ENCODE measurements at regions not wholly inside any gene's neighbourhood (a gene's known extent, or its start where the extent isn't known, plus 50 kb on each side); places are given as distances from the start of the nearest gene placed in this dataset.

DNA sequence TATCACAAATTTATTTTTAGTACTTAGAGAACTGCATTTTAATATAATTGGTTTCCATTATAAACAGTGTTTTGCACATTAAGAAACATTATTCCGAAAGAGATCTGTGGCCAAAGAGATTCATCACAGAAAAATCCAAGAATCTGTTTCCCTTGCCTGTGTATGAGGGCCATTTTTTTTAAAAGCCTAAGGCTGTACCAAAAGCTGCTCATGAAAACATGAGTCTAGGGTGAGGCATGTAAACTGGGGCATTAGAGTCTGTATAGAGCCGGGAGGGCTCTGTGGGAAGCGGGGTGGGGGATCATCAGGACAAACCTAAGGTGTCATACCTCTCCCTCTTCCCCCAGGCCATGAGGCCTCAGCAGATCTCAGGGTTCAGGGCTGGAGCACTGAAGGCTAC is 223.8 kb downstream of the FBXO15 start:
- TF ChIP-seq, protein P1, sequence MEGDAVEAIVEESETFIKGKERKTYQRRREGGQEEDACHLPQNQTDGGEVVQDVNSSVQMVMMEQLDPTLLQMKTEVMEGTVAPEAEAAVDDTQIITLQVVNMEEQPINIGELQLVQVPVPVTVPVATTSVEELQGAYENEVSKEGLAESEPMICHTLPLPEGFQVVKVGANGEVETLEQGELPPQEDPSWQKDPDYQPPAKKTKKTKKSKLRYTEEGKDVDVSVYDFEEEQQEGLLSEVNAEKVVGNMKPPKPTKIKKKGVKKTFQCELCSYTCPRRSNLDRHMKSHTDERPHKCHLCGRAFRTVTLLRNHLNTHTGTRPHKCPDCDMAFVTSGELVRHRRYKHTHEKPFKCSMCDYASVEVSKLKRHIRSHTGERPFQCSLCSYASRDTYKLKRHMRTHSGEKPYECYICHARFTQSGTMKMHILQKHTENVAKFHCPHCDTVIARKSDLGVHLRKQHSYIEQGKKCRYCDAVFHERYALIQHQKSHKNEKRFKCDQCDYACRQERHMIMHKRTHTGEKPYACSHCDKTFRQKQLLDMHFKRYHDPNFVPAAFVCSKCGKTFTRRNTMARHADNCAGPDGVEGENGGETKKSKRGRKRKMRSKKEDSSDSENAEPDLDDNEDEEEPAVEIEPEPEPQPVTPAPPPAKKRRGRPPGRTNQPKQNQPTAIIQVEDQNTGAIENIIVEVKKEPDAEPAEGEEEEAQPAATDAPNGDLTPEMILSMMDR (conservative IDR thresholded peaks at IDR 0.05; ENCODE audit: low read depth, low read length) = no peak
- TF ChIP-seq EZH2 (IDR thresholded peaks at IDR 0.05; ENCODE audit: borderline replicate concordance, low read depth, low read length, poor library complexity, severe bottlenecking) = no peak
- H3K4me3 ChIP-seq (ENCODE audit: low read depth, low read length, poor library complexity, severe bottlenecking) = no peak overlapping the region
- no peaks in the 10 kb centered on the region for H3K27me3 ChIP-seq (replicated peaks; ENCODE audit: insufficient read depth, low read depth, low read length, poor library complexity)
- H3K4me1 ChIP-seq (ENCODE audit: insufficient read depth, low read length, poor library complexity, severe bottlenecking) = no peaks in the 10 kb centered on the region
- CTCF ChIA-PET = no interaction called here
- POLR2A ChIA-PET (ENCODE audit: low non-redundant PET) = no interaction called here
- no peaks in the 10 kb centered on the region for H3K36me3 ChIP-seq (ENCODE audit: insufficient read depth, low read length, poor library complexity, severe bottlenecking)
- H3K27ac ChIP-seq (ENCODE audit: low read depth, low read length, poor library complexity, severe bottlenecking) = no peak overlapping the region
- no peaks in the 10 kb centered on the region for H3K9me3 ChIP-seq (ENCODE audit: low read depth, low read length, poor library complexity, severe bottlenecking)
- intact Hi-C loops (cut with micrococcal nuclease; ENCODE audit: unreplicated experiment) = no loop called here
- BruUV-seq (replicated peaks) = no TSS peak
- DNase-seq (ENCODE audit: low spot score) = no peak

DNA sequence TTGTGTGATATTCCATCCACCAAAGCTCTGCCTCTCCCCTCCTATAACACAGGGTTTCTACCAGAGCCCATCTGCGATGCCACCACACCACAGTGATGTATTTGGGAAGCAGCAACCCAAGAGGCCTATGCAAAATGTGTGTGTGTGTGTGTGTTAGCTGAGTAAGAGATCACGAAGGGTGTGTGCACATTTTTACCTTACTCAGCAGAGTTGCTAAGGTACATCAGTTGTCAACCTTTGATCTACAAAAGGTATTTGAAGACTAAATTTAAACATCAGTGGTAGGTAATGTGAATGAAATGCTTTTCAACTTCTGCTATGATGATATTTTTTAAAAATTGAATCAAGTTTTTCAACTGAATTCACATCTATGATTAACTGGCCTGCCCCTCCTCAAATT is 227.6 kb downstream of the FBXO15 start:
- no TSS peak for BruUV-seq (replicated peaks)
- no peak overlapping the region for H3K27ac ChIP-seq (ENCODE audit: low read depth, low read length, poor library complexity, severe bottlenecking)
- H3K9me3 ChIP-seq (ENCODE audit: low read depth, low read length, poor library complexity, severe bottlenecking) = no peaks in the 10 kb centered on the region
- ChIA-PET POLR2A (ENCODE audit: low non-redundant PET) (interaction anchor here (0.6 kb wide), 1 partner anchor 160 kb away, joined by 3 read pairs; no protein-coding TSS in a partner anchor), CTCF (no interaction called here)
- intact Hi-C loops (cut with micrococcal nuclease; ENCODE audit: unreplicated experiment) = no loop called here
- DNase-seq (ENCODE audit: low spot score) = no peak
- H3K4me3 ChIP-seq (ENCODE audit: low read depth, low read length, poor library complexity, severe bottlenecking) = no peak overlapping the region
- no peaks in the 10 kb centered on the region for H3K27me3 ChIP-seq (replicated peaks; ENCODE audit: insufficient read depth, low read depth, low read length, poor library complexity)
- H3K4me1 ChIP-seq (ENCODE audit: insufficient read depth, low read length, poor library complexity, severe bottlenecking) = no peaks in the 10 kb centered on the region
- no peaks in the 10 kb centered on the region for H3K36me3 ChIP-seq (ENCODE audit: insufficient read depth, low read length, poor library complexity, severe bottlenecking)
- TF ChIP-seq EZH2 (IDR thresholded peaks at IDR 0.05; ENCODE audit: borderline replicate concordance, low read depth, low read length, poor library complexity, severe bottlenecking) = no peak
- TF ChIP-seq, protein P1 (conservative IDR thresholded peaks at IDR 0.05; ENCODE audit: low read depth, low read length) = no peak

DNA sequence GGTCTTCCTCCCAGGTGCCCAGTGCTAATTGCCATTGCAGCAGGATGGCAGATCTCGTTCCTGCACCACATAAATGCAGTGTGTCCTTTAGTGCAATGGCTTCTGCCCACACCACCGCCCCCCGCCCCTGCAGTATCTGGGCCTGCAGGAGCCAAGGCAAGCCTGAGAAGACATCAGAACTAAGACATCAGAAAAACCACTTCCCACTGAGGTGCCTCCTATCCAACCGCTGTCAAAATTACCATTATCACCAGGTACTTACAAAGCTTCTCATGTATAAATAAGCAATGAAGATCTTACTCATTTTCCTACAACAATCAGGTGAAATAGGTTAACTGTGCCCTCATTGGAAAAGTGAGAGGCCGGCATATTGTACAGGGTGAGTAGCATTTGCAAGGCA is 228.8 kb downstream of the FBXO15 start:
- no peak overlapping the region for H3K27ac ChIP-seq (ENCODE audit: low read depth, low read length, poor library complexity, severe bottlenecking)
- DNase-seq (ENCODE audit: low spot score) = no peak
- no TSS peak for BruUV-seq (replicated peaks)
- TF ChIP-seq, protein P1 (conservative IDR thresholded peaks at IDR 0.05; ENCODE audit: low read depth, low read length) = no peak
- TF ChIP-seq EZH2 (IDR thresholded peaks at IDR 0.05; ENCODE audit: borderline replicate concordance, low read depth, low read length, poor library complexity, severe bottlenecking) = no peak
- no peaks in the 10 kb centered on the region for H3K9me3 ChIP-seq (ENCODE audit: low read depth, low read length, poor library complexity, severe bottlenecking)
- intact Hi-C loops (cut with micrococcal nuclease; ENCODE audit: unreplicated experiment) = no loop called here
- H3K27me3 ChIP-seq (replicated peaks; ENCODE audit: insufficient read depth, low read depth, low read length, poor library complexity) = no peaks in the 10 kb centered on the region
- H3K36me3 ChIP-seq (ENCODE audit: insufficient read depth, low read length, poor library complexity, severe bottlenecking) = no peaks in the 10 kb centered on the region
- ChIA-PET CTCF (no interaction called here), POLR2A (ENCODE audit: low non-redundant PET) (no interaction called here)
- H3K4me1 ChIP-seq (ENCODE audit: insufficient read depth, low read length, poor library complexity, severe bottlenecking) = no peaks in the 10 kb centered on the region
- H3K4me3 ChIP-seq (ENCODE audit: low read depth, low read length, poor library complexity, severe bottlenecking) = no peak overlapping the region

Data from A673 (cell line).